HG03108 (cell line): ENCODE measurements at regions not wholly inside any gene's neighbourhood (a gene's known extent, or its start where the extent isn't known, plus 50 kb on each side); places are given as distances from the start of the nearest gene placed in this dataset.
"Not testable (repeated sequence)": the region's sequence is repeated elsewhere in the genome, so short reads cannot be mapped to it uniquely, and the experiment has no call there.

Source experiments
- ATAC-seq: cut with Tn5 transposase; IDR thresholded peaks from one replicate; pipeline ENCODE4 v1.9.1; 2021; ENCODE audit warnings: moderate library complexity; ENCODE audit not compliant: unreplicated experiment

DNA sequence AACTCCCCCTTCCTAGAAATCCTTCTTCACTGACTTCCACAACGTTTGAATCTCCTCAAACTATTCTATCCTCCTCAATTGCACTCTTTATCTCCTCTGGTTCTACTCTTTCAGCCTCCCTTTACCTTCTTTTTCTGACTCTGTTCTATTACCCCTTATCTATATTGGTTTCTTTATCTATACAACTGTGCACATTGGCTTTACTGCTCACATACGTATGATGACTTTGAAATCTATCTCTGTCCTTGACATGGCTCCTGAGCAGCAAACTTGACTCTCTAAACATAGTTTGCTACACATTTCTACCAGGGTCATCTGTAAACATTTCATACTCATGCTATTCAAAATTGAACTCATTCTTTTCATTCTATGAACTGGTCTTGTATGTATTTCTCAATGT lies 601.0 kb upstream of the LINC00305 start:
- no peak for ATAC-seq

DNA sequence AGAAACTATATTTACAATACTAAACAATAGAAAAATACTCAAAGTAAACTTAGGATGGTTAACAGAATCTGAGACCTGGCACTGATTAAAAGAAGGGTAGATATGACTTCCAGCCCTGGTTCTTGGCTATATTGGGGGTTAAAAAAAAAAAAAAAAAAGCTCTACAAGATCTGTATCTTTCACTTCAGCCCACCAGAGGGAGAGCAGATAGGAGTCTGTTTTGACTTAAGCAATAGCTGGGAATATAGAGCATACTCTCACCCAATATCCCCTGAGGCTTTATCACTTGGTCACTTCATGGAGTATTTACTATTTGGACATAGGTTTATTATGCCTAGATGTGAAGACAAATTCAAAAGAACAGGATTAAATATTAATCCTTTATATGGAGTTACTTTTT lies 598.9 kb upstream of the LINC00305 start:
- ATAC-seq: no peak

DNA sequence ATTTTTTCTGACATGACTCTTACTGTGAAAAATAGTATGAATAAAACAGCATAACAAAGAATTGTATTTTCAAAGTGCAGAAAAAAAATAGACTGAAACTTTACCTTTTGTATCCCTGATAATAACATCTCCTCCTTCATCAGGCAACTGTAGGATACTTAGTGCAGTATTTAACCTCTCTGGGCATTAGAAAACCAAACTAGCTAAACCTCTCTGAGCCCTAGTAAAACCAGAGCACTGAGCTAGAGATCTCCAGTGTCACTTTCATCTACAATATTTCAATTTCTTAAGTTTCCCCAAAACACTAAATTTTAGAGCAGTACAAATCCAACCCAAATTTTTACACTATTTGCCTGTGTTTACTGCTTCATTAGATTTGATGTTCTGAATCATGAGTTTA lies 594.0 kb upstream of the LINC00305 start:
- ATAC-seq: no peak

DNA sequence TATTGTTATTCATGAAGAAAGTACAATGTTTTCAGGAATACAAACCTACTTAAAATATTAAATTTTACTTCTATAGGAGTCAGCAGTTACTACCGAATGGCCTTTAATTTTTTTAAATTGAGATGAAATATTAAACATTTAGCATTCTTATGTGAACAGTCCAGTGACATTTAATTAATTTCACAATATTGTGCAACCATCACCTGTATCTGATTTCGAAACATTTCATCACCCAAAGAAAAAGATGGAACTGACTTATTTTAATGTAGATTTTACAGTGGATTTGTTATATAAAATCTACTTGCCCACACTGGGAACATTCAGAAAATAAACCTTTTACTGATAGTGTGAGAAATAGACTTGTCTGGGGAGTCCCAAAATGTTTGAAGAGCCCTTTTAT lies 585.2 kb upstream of the LINC00305 start:
- no peak for ATAC-seq

DNA sequence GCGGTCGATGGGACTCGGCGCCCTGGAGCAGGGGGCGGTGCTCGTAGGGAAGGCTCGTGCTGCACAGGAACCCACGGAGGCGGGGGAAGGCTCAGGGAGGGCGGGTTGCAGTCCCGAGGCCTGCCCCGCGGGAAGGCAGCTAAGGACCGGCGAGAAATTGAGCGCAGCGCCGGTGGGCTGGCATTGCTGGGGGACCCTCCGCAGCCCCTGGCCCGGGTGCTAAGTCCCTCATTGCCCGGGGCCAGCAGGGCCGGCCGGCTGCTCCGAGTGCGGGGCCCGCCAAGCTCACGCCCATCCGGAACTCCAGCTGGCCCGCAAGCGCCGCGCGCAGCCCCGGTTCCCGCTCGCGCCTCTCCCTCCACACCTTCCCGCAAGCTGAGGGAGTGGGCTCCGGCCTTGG lies 576.8 kb upstream of the LINC00305 start:
- ATAC-seq: not testable (repeated sequence)

DNA sequence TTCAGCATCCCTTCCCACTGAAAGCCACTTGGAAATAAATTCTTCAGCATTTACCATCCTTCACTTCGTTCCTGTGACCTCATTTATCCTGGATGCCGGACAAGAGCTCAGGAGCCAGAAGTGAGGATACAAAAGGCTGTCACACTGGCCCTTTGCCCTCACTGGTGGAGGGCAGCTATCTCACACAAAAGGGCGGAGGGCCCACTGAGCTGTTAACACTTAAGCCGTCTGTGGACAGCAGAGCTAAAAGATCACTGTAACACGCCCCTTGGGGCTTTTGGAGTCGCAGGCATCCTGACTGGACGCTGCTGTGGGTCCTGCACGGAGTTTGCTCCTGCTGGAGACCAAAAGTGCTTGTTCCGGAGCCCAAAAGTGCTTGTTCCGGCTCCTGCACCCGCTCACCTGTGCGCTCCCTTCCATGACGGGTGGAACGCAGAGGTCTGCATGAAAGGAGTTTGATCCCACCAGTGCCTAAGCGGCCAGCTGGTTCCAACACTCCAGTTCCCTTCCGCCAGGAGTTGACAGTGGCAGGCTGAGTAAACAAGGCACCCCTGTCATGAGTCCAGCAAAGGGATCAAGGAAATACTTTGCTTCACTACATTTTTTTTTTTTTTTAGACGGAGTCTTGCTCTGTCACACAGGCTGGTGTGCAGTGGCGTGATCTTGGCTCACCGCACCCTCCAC lies 572.0 kb upstream of the LINC00305 start:
- no peak for ATAC-seq

DNA sequence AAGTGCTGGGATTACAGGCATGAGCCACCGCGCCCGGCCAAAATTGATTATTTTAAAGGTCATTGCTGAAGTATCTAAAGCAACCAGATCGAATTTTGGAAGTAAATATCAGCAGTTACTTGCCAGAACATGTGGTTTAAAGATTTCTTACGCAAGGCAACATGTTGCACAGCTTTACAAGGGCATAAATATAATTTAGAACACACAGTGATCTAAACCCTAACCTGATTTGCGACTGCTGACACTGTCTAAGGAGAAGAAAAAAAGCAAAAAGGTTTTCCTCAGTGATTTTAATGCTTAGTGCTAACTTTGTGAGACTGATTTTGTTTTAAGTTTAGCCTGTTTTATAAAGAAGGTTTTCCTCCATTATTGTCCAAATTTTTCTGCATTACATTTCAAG lies 569.9 kb upstream of the LINC00305 start:
- no peak for ATAC-seq

DNA sequence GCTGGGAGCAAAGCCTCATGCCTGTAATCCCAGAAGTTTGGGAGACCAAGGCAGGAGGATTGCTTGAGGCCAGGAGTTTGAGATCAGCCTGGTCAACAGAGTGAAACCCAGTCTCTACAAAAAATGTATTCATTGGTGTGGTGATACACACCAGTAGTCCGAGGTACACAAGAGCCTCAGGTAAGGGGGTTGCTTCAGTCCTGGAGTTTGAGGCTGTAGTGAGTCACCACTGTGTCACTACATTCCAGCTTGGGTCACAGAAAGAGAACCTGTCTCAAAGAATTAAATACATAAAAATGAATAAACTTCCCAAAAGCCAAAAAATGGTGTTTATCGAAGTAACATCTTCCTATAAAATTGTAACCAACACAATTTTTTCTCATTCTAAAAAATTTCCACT lies 568.1 kb upstream of the LINC00305 start:
- no peak for ATAC-seq

DNA sequence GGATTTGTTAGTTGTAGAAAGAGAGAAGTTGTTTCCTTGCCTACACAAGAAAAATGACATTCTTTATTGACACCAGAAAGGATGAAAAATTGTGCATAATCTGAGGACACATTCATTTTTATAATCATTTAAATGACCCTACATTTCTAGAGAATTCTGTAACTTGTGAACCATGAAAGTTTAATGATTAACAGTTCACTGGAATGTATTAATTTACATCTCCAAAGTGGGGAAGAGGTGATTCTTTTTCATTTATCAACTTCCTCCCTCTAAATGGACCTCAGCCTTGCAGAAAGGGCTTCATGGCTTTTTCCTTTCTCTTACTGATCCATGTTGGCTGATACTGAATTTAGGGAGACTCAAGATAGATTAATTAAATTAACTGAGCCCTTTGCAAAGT lies 565.2 kb upstream of the LINC00305 start:
- no peak for ATAC-seq

DNA sequence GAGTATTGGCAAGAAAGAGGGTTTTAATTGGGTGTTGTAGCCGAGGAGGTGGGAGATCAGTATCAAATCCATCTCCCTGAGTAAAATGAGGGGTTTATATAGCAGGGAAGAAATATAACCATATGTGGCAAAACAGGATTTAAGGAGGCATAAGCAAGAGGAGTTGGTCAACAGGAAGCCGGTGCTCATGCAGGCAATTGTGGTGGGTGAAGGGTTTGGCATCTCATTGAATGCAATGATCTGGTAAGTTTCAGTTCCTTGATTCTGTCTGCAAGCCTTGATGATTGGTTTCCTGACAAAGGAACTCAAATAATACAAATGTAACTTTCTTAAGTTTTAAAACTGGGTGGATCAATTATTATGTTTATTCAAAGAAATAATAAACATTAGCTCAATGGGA lies 564.4 kb upstream of the LINC00305 start:
- peak; percentile 86 for ATAC-seq

DNA sequence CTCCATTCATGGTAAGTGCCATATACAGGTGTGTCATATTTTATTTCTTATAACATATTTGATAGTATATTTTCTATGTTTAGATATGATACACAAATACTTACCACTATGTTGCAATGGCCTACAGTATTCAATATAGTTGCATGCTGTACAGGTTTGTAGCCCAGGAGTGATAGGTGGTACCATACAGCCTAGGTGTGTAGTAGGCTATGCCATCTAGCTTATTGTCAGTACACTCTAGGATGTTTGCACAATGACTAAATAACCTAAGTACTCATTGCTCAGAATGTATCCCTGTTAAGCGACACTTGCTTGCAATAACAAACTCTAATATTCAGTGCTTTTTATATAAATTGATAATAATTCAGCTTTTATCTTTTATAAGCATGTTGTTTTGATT lies 563.1 kb upstream of the LINC00305 start:
- no peak for ATAC-seq

DNA sequence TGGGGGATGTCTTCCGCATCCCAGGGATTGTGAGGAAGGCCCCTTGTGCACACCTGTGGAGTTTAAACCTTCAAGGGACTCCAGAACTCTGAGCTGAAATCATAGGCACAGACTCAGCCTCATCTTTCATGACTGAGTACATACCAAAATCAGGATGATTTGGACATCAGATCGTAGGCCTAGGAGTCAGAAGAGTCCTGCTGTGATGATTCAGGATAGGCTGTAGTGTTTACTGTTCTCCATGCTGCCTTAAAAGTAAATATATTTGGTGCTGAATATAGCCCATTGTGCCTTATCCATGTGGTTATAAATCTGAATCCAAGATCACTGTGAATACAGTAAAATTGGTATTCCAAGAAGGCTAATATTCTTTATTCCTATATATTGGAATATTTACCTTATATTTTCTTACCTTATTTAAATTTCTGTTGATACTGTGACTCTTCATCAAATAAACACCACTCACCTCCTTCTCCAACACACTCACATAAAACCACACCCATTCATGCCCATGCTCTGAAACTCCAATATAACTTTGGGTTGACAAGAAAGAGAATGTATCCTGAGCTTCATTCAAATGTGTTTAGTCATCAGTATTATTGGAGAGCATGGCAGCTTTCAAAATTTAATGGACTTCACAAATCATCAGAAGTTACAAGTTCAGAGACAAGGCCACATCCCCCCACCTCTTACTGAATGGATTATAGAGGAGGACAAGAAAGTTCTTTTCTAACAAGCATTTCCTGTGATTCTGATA lies 561.4 kb upstream of the LINC00305 start:
- no peak for ATAC-seq

DNA sequence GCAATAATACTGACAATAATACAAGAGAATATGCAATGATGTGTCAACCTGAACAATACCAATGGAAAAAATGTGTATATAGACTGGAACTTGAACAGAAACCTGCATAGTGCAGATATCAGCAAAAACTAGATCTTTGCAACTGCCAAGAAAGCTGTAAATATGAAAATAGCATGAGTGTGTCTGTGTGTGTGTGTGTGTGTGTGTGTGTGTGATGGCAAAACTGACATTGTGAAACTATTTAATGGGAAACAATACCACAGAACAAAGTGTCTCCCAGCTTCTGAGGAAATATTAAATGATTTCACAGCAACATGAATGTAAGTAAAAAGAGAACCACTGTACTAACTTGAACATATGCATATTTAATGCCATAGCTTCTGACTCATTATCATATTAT lies 558.2 kb upstream of the LINC00305 start:
- no peak for ATAC-seq

DNA sequence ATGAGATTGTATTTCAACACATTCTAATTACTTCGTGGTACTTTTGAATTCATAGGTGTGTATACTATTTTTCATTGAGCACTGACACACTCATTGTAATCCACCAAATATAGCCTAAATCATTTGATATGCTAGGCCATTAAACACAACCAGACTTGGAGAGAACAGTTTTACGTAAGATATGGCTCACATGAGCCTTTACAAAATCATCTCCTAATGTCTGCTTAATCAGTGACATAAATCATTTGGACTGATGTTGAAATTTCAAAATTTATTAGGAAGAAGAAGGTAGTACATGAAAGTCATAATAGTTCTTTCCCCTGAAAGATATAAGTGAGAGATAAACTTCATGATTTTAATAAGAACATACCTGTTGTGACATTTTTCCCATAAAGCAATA lies 550.2 kb upstream of the LINC00305 start:
- ATAC-seq: no peak

DNA sequence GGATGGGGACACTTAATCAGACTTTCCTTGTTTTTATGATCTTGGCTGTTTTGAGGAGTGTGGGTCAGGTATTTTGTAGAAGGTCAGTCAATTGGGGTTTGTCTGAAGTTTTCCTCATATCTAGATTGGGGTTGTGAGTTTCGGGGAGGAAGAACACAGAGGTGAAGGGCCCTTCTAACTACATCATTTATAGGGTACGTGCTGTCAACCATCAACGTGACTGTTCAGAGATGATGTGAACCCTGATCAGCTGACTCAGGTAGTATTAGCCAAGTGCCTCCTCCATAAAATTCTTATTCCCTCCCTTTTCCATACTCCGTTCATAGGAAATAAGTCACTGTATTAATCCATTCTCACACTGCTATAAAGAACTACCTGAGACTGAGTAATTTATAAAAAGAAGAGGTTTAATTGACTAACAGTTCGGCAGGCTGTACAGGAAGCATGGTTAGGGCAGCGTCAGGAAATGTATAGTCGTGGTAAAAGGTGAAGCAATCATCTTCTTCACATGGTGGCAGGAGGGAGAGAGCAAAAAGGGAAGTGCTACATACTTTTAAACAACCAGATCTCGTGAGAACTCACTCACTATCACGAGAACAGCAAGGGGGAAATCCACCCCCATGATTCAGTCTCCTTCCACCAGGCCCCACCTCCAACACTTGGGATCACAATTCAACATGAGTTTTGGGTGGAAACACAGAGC lies 547.1 kb upstream of the LINC00305 start:
- no peak for ATAC-seq

DNA sequence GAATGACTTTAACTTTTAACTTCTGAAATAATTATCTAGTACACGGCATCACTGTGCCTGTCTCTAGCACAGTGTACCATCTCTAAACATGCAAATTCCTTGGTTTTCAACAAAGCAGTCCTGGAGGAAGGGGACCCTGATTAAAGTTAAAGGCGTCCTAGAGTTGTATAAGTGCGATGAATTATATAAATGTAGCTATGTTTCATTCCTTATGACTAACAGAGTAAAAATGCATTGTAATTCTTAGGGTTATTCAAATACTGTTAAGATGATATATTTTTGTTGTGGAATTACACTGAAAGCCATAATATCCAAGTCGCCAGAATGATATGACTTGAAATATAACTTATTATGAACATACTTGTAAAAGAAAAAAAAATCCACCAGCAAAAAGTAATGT lies 544.9 kb upstream of the LINC00305 start:
- no peak for ATAC-seq

DNA sequence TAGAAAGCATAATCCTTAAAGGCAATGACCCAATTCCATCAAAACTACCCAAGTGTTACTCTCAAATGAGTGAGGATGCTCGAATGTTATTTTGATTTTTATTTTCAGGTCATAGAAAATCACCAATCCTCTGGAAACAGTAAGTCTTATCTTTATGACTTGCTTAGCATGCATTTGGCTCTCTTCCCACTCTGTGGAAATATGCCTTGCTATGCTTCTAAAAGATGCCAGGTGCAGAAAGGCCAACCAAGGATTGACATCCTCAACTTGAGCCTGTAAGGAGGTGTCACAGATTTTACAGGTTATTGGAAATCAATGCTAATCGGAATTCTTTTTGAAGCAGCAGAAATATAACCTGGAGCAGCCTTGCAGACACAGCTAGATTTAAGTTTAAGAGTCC lies 543.9 kb upstream of the LINC00305 start:
- no peak for ATAC-seq

DNA sequence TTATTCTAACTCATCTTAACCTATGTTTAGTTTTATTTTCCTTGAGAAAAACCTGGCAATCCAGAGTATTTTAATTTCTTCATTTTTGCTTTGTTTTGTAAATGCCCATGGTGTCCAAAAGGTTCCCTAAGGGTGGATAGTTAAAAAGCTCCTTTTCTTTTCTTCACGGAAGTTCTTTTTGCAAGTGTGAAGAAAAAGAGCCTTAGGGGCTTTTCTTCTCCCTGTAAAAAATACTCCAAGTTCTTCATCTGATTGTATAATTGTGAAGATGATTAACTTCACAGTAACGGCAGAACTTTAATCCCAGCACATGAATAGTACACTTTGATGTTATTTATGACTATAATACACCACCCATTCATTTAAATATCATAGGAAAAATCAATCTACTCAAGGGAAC lies 530.2 kb upstream of the LINC00305 start:
- ATAC-seq: no peak

DNA sequence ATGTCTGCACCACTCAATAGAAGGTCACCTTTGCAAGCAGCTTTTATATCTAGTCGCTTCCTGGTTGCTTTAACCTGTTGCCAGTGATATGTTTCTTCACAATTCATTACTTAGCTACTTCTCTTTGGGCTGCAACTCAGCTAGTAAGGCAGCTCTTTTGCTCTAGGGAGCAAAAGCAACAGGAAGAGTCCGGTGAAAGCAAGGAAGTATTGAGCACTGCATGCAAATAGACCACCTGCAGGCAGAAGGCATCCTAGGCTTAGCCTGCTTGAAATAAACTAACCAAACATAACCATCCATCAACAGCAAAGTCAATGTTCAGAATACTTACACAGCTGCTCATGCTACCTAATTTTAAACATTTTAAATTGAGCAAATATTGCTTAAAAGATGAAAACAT lies 529.2 kb upstream of the LINC00305 start:
- no peak for ATAC-seq

DNA sequence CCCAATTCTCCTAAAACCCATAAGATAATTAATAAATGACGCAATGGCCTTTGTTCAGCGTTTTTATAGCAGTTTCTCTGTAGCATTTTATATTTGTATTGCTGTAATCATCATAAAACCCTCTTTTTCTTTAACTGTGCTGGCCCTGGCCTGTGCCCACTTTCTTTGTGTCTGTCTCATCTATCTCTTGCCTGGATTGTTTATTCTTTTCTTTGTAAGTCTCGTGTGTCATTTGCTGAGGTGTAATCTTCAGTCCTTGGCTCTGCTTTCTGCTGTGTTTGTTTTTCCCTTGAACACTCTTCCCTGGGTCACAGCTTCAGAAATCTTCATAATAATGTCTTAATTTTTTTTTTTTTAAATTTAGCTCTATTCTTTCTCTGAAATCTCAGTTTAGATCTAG lies 525.8 kb upstream of the LINC00305 start:
- ATAC-seq: no peak

DNA sequence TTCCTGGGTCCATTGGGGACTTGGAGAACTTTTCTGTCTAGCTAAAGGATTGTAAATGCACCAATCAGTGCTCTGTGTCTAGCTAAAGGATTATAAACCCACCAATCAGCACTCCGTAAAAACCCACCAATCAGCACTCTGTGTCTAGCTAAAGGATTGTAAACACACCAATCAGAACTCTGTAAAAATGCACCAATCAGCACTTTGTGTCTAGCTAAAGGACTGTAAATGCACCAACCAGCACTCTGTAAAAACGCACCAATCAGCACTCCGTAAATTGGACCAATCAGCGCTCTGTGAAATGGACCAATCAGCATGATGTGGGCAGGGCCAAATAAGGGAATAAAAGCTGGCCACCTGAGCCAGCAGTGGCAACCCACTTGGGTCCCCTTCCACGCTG lies 522.4 kb upstream of the LINC00305 start:
- not testable (repeated sequence) for ATAC-seq

DNA sequence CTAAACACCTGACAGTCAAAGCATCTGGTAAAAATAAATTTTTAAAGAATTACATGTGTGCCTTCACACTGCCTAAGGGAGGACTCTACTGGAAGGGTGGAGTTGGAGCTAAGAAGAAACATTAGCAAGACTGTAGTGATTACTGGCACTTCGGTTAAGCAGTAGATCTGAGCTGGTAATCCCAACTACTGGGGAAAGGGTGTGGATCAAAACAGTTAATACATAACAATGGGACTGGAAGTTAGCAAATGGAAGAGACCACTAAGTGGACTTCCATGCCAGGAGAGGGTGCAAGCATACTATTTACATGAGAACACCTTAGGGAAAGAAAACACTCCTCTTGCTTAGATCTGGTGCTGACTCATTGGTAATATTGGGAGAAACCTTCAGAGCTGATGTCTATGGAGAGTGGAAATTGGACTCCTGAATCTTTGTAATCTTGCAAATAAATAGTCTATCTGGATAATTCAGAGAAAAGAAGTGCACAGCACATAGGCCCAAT lies 519.6 kb upstream of the LINC00305 start:
- ATAC-seq: no peak
